Urinary bladder (tissue), 1 donor: ENCODE measurements at regions not wholly inside any gene's neighbourhood (a gene's known extent, or its start where the extent isn't known, plus 50 kb on each side); places are given as distances from the start of the nearest gene placed in this dataset. TPM values are rescaled to one million over a fixed set of nuclear protein-coding genes. Genes with fewer than 3 reads are reported as not detected.

Experiments
- small RNA-seq: library from RNA; depleted of rRNA; stranded (forward); fragments of <200 nt; gene quantifications from one replicate; pipeline ENCODE3, GENCODE V24; 2014

Small RNAs in the stretch of these regions (small RNA-seq; reads per million reads assigned to genes)
- gene MIR378C: 0.27 reads per million
- gene RF00019: not detected
